LoVo (cell line): ENCODE measurements at regions not wholly inside any gene's neighbourhood (a gene's known extent, or its start where the extent isn't known, plus 50 kb on each side); places are given as distances from the start of the nearest gene placed in this dataset.
"Not testable (repeated sequence)": the region's sequence is repeated elsewhere in the genome, so short reads cannot be mapped to it uniquely, and the experiment has no call there.

ENCODE experiments used
- DNase-seq: peaks from one replicate; pipeline ENCODE4 v3.0.0-alpha.2; 2016; ENCODE audit warnings: low spot score

DNA sequence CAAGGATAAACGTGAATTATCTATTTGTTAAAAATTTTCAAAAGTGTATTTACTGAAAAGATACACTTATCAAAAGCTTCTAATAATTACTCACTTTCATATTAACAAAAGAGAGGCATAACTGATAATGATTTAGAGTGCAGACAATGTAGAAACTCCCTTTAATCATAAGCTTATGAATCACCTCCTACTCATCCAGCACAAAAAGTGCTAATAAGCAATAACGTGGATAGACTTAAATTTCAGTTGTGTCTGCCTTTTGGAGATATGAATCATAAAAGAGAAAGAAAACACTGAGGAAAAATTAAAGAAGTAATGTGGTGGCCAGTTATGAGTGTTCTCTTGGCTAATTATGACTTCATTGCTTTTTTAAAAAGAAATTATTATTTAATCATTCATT, 827.6 kb upstream of the B3GALT2 start:
- no peak for DNase-seq

GRCh38 chr1:194013561-194013960, 827.1 kb upstream of the B3GALT2 start:
- DNase-seq: no peak

DNA sequence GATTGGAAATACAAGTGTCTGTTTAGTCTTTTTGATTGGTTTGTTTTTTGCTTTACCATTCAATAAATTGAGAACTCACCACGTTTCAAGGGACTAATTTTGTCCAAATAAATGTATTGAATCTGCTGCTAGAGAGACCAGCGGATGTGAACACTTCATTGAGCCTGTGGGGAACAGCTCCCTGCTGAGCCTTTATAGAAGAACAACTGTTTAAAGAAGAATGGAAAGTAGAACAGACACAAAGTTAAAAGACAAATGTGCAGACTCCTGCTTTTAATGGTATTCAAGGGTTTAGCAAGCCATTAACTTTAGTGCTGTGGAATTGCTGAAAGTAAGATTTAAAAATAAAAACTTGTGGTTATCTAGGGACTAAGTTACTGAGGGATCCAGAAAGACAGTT, 817.7 kb upstream of the B3GALT2 start:
- DNase-seq: no peak

DNA sequence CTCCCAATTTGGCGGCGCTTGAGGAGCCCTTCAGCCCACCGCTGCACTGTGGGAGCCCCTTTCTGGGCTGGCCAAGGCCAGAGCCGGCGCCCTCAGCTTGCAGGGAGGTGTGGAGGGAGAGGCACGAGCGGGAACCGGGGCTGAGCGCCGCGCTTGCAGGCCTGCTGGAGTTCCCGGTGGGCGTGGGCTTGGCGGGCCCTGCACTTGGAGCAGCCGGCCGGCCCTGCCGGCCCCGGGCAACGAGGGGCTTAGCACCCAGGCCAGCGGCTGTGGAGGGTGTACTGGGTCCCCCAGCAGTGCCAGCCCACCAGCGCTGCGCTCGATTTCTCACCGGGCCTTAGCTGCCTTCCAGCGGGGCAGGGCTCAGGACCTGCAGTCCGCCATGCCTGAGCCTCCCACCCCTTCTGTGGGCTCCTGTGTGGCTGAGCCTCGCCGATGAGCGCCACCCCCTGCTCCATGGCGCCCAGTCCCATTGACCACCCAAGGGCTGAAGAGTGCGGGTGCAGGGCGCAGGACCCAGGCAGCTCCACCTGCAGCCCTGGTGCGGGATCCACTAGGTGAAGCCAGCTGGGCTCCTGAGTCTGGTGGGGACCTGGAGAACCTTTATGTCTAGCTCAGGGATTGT, 815.4 kb upstream of the B3GALT2 start:
- DNase-seq: not testable (repeated sequence)

DNA sequence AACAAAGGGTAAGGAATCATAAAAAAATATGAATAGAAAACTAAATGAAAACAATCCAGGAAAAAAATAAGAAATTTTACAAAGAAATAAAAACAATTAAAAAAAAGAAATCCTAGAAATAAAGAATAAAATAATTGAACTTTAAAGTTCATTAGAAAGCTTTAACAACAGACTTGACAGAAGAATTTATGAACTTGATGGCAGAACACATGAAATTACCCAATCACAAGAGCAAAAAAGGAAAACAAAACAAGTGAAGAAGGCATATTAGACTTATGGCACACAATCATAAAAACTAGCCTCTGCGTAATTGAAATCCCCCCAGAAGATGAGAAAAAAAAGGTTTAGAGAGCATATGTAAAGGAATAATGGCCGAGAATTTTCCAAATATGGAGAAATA, 802.5 kb upstream of the B3GALT2 start:
- DNase-seq: no peak

DNA sequence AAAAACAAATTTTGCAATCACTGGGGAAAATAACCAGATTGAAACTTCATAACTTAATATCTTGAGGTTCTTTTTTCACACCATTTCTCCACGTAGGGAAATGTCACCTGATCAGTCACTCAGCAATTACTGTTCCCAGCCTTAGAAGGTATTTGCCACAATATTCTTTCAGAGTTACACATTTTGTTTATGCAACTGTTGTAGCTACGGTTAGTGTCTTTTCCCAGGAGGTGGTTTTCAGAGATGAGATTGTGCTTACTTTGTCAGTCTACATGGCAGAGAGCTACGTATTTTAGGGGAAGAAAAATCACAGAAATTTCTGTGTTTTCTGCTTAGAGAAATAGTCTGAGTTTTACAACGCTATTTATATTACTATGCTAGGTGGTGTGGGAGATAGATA, 792.8 kb upstream of the B3GALT2 start:
- no peak for DNase-seq

- no peak for DNase-seq
Observed at GRCh38 chr1:193974286-193974798, 787.9 kb upstream of the B3GALT2 start.

GRCh38 chr1:193973428-193973827, 787.0 kb upstream of the B3GALT2 start:
- DNase-seq: no peak

DNA sequence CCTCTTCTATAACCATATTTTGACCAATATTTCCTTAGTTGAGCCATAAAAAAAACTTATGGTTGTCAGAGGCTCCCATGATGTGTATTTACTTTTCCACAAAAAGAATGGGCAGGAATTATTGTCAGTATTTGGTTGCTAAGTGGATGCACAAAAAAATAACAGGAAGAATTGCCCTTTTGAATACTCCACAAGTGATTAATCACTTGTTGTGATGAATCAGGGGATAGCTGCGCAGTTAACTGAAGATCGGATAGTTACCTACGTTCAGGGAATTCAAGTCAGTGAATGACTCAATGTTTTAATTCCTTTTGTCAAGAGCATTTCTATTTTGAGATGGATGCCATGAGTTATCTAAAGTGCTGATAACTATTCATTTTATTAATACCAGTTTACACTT, 785.2 kb upstream of the B3GALT2 start:
- DNase-seq: no peak

DNA sequence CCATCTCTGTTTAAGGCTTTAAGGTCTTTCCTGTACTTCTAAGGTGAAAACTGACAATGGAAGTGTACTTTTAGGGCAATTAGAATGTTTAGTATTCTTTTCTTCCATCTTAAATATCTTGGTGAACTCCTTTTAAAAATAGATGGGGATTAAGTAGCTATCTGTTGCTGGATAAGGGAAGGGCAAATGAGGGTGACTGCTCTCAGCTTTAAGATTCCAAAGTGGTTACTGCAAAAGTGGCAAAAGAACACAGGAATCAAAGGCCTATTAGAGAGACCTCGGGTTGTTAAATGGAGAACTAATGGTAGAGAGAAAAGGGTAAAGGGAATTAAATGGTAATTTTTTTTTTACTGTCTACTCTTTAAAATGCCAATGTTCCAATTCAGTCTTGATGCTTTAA, 774.1 kb upstream of the B3GALT2 start:
- no peak for DNase-seq

DNA sequence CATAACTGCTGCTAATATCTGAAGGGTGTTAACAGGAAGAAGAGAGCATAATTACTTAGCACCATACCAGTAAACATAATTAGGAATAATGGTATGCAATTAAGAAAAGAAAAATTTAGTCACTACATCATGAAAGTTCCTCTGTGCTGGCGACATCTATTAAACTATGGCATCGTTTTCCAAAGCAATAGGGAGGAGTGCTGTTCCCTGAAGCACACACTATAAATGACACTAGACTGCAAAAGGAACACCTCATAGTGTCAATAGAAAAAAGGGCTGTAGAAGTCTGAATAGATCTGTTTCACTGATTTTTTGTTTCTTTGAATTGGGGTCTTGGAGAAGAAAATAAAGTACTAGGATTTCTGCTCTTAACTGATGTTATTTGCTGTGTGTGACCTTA, 773.6 kb upstream of the B3GALT2 start:
- no peak for DNase-seq

DNA sequence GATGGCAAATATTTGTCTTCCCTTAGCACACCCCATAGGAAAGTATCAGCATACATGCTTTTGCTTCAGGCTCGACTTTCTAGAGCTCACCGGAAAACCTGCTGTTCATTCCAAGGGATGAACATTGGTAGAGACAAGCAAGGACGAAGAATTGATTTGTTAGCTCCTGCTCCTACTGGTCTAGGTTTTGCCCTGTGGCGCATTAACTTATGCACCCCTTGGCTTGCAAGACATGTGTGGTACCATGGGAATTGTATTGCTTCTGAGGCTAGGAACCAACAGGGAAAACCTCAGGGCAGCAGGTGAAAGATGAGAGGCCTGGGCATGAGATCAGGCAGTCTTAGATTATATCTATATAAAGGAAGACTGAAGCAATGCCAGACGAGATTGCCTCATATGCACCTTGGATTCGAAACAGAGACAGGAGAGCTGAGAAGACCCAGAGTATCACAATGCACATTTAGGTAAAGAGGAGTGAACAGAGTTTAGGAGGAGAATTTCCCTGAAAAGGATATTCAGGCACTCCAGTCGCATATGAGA, 771.2 kb upstream of the B3GALT2 start:
- DNase-seq: no peak

- DNase-seq: no peak
Observed at GRCh38 chr1:193952778-193953374, 766.5 kb upstream of the B3GALT2 start.

- no peak for DNase-seq
Observed at GRCh38 chr1:193951984-193952383, 765.6 kb upstream of the B3GALT2 start.

- no peak for DNase-seq
Observed at GRCh38 chr1:193944454-193944853, 758.0 kb upstream of the B3GALT2 start.

GRCh38 chr1:193940176-193940575, 753.8 kb upstream of the B3GALT2 start:
- no peak for DNase-seq

GRCh38 chr1:193939585-193939984, 753.2 kb upstream of the B3GALT2 start:
- DNase-seq: no peak

DNA sequence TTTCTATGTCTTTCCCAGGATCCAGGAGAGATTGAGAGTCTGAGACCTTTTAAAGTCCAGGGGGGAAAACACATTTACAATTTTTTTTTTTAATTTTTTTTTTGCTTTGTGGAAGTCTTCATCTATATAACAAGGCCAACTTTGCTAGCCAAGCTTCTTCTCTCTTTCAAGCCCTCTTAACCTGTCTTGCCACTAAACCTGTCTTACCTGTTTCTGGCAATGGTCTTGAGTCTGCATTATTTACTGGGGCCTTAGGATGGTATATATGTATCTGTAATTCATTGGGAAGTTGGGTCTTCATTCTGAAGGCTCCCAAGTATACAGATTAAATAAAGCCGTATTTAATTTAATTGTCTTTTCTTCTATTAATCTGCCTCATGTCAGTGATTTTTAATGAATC, 750.9 kb upstream of the B3GALT2 start:
- no peak for DNase-seq

DNA sequence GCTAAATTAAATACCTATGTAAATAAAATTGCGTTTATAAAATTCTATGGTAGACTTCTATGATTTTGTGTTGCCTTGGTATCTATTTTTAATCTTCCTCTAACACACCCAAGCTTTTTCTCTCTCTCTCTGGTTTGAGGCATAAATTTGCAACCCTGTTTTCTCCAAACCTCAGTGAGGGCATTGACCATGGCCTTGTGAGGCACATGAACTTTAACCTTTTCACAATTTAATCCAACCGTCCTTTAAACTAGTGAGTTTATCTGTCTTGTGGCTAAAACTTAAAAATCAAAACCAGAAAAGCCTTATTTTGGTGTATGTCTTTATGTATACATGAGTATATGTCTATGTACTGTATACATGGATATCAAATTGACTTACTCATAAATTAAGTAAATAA, 746.6 kb upstream of the B3GALT2 start:
- no peak for DNase-seq

DNA sequence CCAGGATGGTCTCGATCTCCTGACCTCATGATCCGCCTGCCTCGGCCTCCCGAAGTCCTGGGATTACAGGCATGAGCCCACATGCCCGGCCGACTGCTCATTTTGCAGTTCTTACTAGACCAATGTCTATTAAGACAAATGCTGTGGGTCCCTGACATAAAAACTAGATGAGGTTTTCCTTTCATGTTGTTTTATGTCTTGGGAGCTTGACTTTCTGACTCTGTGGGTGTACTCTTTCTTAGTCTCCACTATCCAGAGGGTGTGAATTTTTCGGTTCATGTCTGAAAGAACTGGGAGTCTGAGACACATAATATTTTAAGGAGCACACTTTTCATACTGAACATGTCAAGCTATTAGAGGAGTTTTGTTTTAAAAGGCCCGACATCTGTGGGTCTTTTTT, 744.9 kb upstream of the B3GALT2 start:
- no peak for DNase-seq

DNA sequence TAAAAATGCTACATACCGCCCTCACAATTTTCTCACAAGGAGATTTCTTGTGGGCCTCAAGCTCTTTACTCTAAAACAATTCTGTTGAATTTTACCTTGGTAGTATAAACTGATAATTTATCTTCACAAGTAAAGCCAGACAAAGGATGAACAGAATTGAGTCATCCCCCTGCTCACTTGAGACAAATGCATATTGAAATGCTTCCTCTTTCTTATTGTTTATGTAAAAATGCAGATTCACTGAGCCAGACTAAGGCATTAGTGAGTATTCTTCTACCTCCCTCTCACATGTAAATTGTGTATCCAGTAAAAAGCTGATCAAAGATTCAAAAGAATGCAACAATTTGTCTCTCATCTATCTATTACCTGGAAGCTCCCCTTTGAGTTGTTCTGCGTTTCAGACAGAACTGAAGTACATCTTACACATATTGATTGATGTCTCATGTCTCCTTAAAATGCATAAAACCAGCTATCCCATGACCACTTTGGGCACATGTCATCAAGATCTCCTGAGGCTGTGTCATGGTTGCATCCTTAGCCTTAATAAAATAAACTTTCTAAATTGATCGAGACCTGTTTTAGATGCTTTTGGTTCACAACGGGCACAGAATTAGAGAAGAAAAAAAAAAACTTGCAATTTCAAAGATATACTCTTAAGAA, 743.1 kb upstream of the B3GALT2 start:
- DNase-seq: no peak

DNA sequence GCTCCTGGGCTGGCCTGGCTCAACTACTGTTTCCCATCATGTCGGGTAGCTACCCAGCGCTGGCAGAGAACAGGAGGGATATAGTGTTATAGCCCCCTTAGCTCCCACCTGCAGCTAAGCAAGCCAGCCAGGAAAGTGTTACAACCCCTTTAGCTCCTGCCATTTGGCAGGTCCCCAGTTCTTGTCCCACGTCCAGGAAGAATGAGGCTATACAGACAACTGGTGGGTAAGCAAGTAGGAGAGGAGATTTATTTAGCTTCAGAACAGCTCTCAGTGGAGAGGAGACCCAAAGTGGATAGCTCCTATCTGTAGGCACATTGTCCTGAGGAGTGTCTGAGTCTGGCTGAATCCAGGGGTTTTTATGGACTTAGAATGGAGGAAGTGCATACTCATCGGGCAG, 741.1 kb upstream of the B3GALT2 start:
- no peak for DNase-seq

- DNase-seq: no peak
Observed at GRCh38 chr1:193926956-193927355, 740.5 kb upstream of the B3GALT2 start.
